OCI-LY7 (cell line): ENCODE measurements at regions not wholly inside any gene's neighbourhood (a gene's known extent, or its start where the extent isn't known, plus 50 kb on each side); places are given as distances from the start of the nearest gene placed in this dataset.

ENCODE experiments used
- EZH2phosphoT487 ChIP-seq: fragments of 200-600 bp; sonication (generic); IDR thresholded peaks from 2 replicates; pipeline ENCODE4 v1.6.1; 2018; ENCODE audit warnings: low read depth, borderline replicate concordance, mild to moderate bottlenecking, mixed run types, antibody characterized with exemption, low read length, moderate library complexity, mixed read lengths
- TF ChIP-seq, protein P1 (sequence below): fragments of 200-600 bp; sonication (generic); conservative IDR thresholded peaks from 2 replicates; pipeline ENCODE4 v1.5.1; 2014; ENCODE audit warnings: mild to moderate bottlenecking, antibody characterized with exemption, low read length, moderate library complexity, mixed read lengths

DNA sequence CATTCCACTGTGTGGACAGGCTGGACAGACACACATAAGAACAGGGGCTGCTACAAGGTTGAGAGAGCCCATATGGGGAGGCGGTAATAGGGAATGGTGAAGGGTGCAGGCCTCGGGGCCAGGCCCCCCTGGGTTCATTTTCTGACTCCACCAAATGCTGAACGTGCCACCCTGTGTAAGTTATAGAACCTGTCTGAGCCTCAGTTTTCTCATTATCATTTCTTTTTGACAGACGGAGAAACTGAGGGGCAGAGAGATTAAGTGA, 569.5 kb downstream of the PTPRU start:
- TF ChIP-seq, protein P1, sequence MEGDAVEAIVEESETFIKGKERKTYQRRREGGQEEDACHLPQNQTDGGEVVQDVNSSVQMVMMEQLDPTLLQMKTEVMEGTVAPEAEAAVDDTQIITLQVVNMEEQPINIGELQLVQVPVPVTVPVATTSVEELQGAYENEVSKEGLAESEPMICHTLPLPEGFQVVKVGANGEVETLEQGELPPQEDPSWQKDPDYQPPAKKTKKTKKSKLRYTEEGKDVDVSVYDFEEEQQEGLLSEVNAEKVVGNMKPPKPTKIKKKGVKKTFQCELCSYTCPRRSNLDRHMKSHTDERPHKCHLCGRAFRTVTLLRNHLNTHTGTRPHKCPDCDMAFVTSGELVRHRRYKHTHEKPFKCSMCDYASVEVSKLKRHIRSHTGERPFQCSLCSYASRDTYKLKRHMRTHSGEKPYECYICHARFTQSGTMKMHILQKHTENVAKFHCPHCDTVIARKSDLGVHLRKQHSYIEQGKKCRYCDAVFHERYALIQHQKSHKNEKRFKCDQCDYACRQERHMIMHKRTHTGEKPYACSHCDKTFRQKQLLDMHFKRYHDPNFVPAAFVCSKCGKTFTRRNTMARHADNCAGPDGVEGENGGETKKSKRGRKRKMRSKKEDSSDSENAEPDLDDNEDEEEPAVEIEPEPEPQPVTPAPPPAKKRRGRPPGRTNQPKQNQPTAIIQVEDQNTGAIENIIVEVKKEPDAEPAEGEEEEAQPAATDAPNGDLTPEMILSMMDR, result no peak
- TF ChIP-seq EZH2phosphoT487, result no peak
